ENCODE measurements at regions not wholly inside any gene's neighbourhood (a gene's known extent, or its start where the extent isn't known, plus 50 kb on each side); places are given as distances from the start of the nearest gene placed in this dataset.
"Not testable (repeated sequence)": the region's sequence is repeated elsewhere in the genome, so short reads cannot be mapped to it uniquely, and the experiment has no call there.

DNA sequence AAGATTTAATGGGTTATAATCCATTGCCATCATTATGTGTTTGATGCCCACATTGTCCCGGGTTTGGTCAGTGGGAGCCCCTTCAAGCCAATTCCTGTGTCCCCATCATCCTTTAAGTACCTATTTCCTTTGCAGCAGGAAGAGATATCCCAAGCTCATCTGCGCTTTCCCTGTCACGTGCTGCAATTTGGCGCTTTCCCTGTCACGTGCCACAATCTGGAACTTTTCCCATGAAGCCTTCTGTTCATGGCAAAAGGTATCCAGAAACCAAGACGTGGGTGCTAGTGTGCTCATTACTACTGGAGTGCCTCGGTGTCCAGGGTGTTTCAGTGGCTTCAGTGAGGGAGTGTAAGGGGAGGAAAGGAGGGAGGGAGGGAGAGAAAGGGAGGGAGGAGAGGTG, 168.5 kb downstream of the NPIPB11 start:
- ATAC-seq (replicated peaks in 1 of 2), result no peak
- Mint-ChIP-seq H3K36me3 (ENCODE audit: insufficient read depth in 2 of 2) (peaks cover 0 to 6% of the 10 kb centered on the region in 2 donors), H3K4me1 (ENCODE audit: low read depth) (no peaks in the 10 kb centered on the region)

GRCh38 chr16:29237495-29237894, 169.0 kb downstream of the NPIPB11 start:
- ATAC-seq (replicated peaks in 1 of 2); H3K27ac Mint-ChIP-seq; DNase-seq; H3K4me3 Mint-ChIP-seq; H3K27me3 Mint-ChIP-seq (ENCODE audit: low read depth); H3K9me3 Mint-ChIP-seq; H3K4me1 Mint-ChIP-seq (ENCODE audit: low read depth); H3K36me3 Mint-ChIP-seq (ENCODE audit: insufficient read depth in 2 of 2): not testable (repeated sequence)

More for the DNA sequence above, 168.5 kb downstream of the NPIPB11 start:
- no peak overlapping the region for H3K4me3 Mint-ChIP-seq
- H3K27me3 Mint-ChIP-seq (ENCODE audit: low read depth), result no peaks in the 10 kb centered on the region
- no peak for DNase-seq
- no peaks in the 10 kb centered on the region for H3K9me3 Mint-ChIP-seq
- no peak overlapping the region for H3K27ac Mint-ChIP-seq

GRCh38 chr16:29237023-29237422, 169.5 kb downstream of the NPIPB11 start:
- not testable (repeated sequence) for DNase-seq; H3K4me3 Mint-ChIP-seq; H3K27me3 Mint-ChIP-seq (ENCODE audit: low read depth); H3K9me3 Mint-ChIP-seq; H3K27ac Mint-ChIP-seq; H3K36me3 Mint-ChIP-seq (ENCODE audit: insufficient read depth in 2 of 2); ATAC-seq (replicated peaks in 1 of 2); H3K4me1 Mint-ChIP-seq (ENCODE audit: low read depth)

DNA sequence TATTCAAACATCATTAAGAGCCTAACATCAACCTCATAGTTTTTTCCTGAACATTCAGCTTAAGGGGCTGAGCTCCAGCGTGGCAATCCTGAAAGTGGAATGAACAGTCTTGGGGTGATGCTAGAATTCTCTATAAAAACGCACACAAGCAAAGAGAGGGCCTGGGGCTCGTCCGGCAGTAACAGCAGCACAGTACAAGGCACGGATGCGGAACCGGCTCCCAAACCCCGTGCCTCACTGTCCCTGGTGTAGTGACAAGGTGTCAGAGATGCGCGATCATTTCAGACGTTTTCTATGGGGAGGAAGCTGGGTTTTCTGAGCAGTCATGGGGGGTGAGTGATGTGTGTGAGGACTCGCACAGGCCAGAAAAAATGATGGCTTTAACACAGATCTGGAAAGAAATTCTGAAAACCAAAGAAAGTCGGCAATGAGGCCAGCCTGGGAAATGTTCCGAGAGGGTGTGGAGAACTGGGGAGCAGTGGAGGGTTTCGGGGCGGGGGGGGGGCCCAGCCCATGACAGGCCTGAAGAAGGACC, 170.6 kb downstream of the NPIPB11 start:
- H3K9me3 Mint-ChIP-seq; H3K4me3 Mint-ChIP-seq; ATAC-seq (replicated peaks in 1 of 2); DNase-seq; H3K27me3 Mint-ChIP-seq (ENCODE audit: low read depth); H3K4me1 Mint-ChIP-seq (ENCODE audit: low read depth); H3K27ac Mint-ChIP-seq; H3K36me3 Mint-ChIP-seq (ENCODE audit: insufficient read depth in 2 of 2): not testable (repeated sequence)

DNA sequence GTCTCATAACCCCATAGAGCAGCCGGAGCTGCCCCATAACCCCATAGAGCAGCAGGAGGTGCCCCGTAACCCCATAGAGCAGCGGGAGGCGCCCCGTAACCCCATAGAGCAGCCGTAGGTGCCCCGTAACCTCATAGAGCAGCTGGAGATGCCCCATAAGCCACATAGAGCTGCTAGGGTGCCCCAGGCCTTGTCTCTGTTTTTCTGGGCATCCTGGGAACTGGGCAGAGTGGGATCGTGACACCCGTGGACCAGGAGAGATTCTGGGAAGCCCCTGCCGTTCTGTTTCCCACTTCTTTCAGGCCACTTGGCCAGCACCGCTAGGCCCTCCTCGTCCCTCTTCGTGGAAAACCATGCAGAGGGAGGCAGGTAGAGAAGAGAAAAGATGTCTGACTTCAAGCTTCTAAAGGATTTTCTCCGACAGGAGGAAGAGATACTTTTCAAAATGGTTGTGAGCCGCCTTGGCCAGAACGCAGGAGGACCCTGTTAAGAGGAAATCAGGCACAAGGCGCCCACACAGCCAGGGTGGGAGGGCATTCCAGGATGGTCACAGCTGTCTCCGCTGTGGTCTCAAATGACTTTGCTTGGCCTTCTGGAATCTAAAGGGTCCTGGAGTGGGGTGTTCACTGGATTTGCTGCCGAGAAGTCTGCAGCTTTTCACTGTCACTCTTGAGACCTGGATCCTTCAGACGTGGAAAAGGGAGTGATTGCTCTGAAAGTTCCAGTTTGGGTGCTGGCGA, 171.8 kb downstream of the NPIPB11 start:
- H3K27me3 Mint-ChIP-seq (ENCODE audit: low read depth); H3K9me3 Mint-ChIP-seq; H3K36me3 Mint-ChIP-seq (ENCODE audit: insufficient read depth in 2 of 2); H3K4me3 Mint-ChIP-seq; ATAC-seq (replicated peaks in 1 of 2); DNase-seq; H3K4me1 Mint-ChIP-seq (ENCODE audit: low read depth); H3K27ac Mint-ChIP-seq: not testable (repeated sequence)

- not testable (repeated sequence) for H3K36me3 Mint-ChIP-seq (ENCODE audit: insufficient read depth in 2 of 2); H3K4me3 Mint-ChIP-seq; ATAC-seq (replicated peaks in 1 of 2); H3K4me1 Mint-ChIP-seq (ENCODE audit: low read depth); DNase-seq; H3K9me3 Mint-ChIP-seq; H3K27ac Mint-ChIP-seq; H3K27me3 Mint-ChIP-seq (ENCODE audit: low read depth)
These were observed 172.7 kb downstream of the NPIPB11 start for GRCh38 chr16:29233705-29234404.

DNA sequence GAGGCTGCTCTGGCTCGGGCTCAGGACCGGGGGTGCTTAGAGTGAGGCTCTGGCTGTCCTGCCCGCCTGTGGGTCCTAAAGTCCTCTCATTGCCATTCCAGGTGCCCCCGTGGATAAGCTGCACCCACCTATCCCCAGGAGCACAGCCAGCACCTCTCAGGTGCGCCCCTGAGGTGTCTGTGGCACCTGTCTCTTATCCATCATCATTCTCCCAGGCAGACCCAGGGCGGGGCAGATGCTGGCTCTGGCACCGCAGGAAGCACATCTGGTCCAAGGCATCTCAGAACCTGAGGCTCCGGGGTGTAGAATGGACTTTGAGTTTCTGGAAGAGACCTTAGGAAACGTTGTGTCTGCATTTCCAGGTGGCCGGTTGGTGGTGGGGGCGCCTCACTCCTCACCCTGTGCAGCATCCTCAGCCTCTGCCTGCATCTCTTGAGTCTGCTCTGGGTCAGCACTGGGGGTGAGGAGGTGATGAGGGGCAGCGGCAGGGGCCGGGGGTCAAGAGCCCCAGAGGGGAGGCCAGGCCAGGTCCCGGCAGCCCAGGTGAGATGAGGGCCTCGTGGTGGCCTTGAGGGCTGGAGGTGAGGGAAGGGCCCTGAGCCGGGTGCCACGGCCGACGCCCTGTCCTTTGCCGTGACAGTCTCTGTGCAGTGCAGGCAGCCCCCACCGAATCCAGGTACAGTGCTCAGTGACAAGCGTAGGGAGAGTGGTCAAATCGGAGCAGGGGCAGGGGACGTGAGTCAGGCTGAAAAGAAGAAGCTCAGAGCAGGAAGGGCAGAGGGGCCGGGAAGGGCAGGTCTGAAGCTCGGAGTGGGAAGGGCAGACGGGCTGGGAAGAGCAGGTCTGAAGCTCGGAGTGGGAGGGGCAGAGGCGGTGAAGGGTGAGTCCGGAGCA, 173.5 kb downstream of the NPIPB11 start:
- DNase-seq, result no peak
- ATAC-seq (replicated peaks in 1 of 2), result no peak
- no peaks in the 10 kb centered on the region for H3K4me1 Mint-ChIP-seq (ENCODE audit: low read depth)
- H3K4me3 Mint-ChIP-seq, result no peak overlapping the region
- H3K36me3 Mint-ChIP-seq (ENCODE audit: insufficient read depth in 2 of 2), result no peaks in the 10 kb centered on the region
- no peaks in the 10 kb centered on the region for H3K27me3 Mint-ChIP-seq (ENCODE audit: low read depth)
- no peak overlapping the region for H3K27ac Mint-ChIP-seq
- H3K9me3 Mint-ChIP-seq, result no peaks in the 10 kb centered on the region

- not testable (repeated sequence) for H3K27ac Mint-ChIP-seq; ATAC-seq (replicated peaks in 1 of 2); H3K4me3 Mint-ChIP-seq; DNase-seq; H3K36me3 Mint-ChIP-seq (ENCODE audit: insufficient read depth in 2 of 2); H3K27me3 Mint-ChIP-seq (ENCODE audit: low read depth); H3K4me1 Mint-ChIP-seq (ENCODE audit: low read depth); H3K9me3 Mint-ChIP-seq
These were observed 174.3 kb downstream of the NPIPB11 start for GRCh38 chr16:29232160-29232705.

DNA sequence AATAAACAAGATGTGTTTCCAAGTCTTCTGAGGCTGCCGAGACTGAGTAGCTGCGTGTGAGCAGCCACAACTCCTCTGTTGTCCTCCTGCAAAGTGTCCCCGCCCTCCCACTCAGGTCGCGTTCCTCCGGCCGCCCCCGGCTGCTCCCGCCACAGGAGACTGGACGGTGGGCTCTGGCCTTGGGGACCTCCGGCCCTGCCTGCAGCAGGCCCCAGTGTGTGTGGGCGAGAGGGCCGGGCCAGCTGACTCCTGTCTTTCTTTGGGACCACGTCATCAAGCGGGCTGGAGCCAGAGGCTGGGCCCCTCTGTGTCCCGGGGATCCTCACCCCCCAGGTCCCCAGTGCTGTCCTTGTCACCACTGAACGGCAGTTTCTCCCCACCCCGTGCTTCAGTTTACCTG, 175.3 kb downstream of the NPIPB11 start:
- Mint-ChIP-seq H3K9me3 (peaks cover 3 to 7% of the 10 kb centered on the region in 2 donors), H3K4me3 (no peak overlapping the region), H3K4me1 (ENCODE audit: low read depth) (peaks cover 7% of the 10 kb centered on the region), H3K27ac (no peak overlapping the region), H3K36me3 (ENCODE audit: insufficient read depth in 2 of 2) (peaks cover 2 to 5% of the 10 kb centered on the region in 2 donors), H3K27me3 (ENCODE audit: low read depth) (no peaks in the 10 kb centered on the region)
- no peak for DNase-seq
- ATAC-seq (replicated peaks in 1 of 2), result no peak

- Mint-ChIP-seq H3K36me3 (ENCODE audit: insufficient read depth in 2 of 2) (peaks cover 2 to 5% of the 10 kb centered on the region in 2 donors), H3K4me3 (no peak overlapping the region), H3K27ac (no peak overlapping the region), H3K4me1 (ENCODE audit: low read depth) (peaks cover 7% of the 10 kb centered on the region), H3K9me3 (peaks cover 3 to 7% of the 10 kb centered on the region in 2 donors), H3K27me3 (ENCODE audit: low read depth) (no peaks in the 10 kb centered on the region)
- ATAC-seq (replicated peaks in 1 of 2) (no peak), DNase-seq (no peak)
These were observed 175.8 kb downstream of the NPIPB11 start for GRCh38 chr16:29230671-29231096.

- H3K27me3 Mint-ChIP-seq (ENCODE audit: low read depth); H3K9me3 Mint-ChIP-seq; DNase-seq; ATAC-seq (replicated peaks in 1 of 2); H3K27ac Mint-ChIP-seq; H3K4me3 Mint-ChIP-seq; H3K4me1 Mint-ChIP-seq (ENCODE audit: low read depth); H3K36me3 Mint-ChIP-seq (ENCODE audit: insufficient read depth in 2 of 2): not testable (repeated sequence)
These were observed 176.4 kb downstream of the NPIPB11 start for GRCh38 chr16:29230006-29230668.

DNA sequence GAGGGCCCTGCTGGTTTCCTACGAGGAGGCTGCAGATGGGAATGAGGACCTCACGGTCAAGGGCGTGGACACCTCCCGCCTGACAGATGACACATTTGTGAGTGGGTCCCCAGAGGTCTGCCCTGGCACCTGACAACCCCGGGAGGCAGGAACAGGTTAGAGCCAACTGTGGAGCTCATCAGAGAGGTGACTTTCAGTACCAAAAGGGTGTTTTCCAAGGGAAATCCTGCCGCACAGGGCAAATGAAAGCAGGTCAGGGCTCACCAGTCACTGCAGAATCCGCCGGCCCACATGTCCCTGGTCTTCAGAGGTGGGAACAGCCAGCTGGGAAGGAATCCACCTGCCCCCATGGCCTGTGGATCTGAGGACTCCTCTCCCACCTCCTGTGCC, 176.9 kb downstream of the NPIPB11 start:
- H3K27me3 Mint-ChIP-seq (ENCODE audit: low read depth); ATAC-seq (replicated peaks in 1 of 2); DNase-seq; H3K4me3 Mint-ChIP-seq; H3K4me1 Mint-ChIP-seq (ENCODE audit: low read depth); H3K9me3 Mint-ChIP-seq; H3K27ac Mint-ChIP-seq; H3K36me3 Mint-ChIP-seq (ENCODE audit: insufficient read depth in 2 of 2): not testable (repeated sequence)

Data from activated T-cell treated with anti-CD3 and anti-CD28 coated beads, Interleukin-2, amount 50 U/mL, for 72 hours (primary cell).